Jurkat, Clone E6-1 (cell line): ENCODE measurements at regions not wholly inside any gene's neighbourhood (a gene's known extent, or its start where the extent isn't known, plus 50 kb on each side); places are given as distances from the start of the nearest gene placed in this dataset.

Experiments used
- DNase-seq: peaks from one replicate; pipeline ENCODE4 v3.0.0-alpha.2; 2011; ENCODE audit warnings: low read depth, low spot score
- H3K4me3 ChIP-seq: 2 replicates; pipeline ENCODE4 v1.5.1; 2011; ENCODE audit warnings: mild to moderate bottlenecking, low read length, control low read depth, moderate library complexity

DNA sequence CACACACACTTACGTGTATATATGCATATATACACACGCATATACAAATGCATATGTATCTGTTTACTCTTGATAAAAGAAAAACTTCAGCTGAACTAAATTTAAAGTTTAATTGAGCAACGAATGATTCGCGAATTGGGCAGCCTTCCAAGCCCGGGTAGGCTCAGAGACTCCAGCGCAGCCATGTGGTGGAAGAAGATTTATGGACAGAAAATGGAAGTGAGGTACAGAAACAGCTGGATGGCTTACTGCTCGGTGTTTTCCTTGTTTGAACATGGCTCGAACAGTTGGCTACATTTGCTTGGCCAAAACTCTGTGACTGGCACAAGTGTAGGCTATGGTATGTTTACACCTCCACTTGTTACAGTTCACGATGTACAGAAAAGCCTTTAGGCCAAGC, 239.3 kb upstream of the PRDM9 start:
- H3K4me3 ChIP-seq = no peak overlapping the region
- no peak for DNase-seq

DNA sequence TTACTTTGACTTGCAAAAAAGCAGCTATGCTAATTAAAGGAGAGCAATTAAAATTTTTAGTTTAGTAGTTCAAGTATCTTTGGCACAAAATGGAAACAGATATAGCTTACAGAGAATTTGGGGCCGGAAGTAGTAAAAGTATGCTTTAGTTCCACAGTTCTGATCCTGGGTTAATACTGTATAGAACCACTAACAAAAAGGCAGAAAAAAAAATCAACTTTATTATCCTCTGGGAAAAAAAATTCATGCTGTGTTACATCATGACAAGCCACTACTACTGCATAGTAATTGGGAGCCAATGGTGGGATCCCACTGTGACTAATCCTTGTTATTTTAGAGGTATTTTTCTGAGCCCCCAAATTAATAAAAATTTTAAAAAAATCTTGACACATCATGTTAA, 246.8 kb upstream of the PRDM9 start:
- H3K4me3 ChIP-seq = no peak overlapping the region
- no peak for DNase-seq

DNA sequence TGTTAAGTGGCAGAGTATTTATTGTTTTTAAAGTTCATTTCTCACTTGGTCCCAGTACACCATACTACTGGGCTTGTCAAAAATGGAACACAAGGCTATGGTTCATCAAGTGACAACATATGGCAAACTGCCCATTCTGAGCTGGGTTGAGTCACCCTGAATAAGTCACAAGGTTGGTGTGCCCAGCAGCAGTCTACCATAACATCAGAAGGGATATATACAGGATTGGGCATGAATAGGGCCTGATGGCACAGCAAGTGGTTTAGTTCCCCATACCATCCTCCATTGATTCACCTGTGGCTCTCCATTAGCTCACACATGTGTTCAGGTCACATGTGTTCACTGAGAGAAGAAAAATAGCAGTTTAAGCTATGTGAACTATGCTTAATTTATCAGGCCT, 249.8 kb upstream of the PRDM9 start:
- DNase-seq = no peak

DNA sequence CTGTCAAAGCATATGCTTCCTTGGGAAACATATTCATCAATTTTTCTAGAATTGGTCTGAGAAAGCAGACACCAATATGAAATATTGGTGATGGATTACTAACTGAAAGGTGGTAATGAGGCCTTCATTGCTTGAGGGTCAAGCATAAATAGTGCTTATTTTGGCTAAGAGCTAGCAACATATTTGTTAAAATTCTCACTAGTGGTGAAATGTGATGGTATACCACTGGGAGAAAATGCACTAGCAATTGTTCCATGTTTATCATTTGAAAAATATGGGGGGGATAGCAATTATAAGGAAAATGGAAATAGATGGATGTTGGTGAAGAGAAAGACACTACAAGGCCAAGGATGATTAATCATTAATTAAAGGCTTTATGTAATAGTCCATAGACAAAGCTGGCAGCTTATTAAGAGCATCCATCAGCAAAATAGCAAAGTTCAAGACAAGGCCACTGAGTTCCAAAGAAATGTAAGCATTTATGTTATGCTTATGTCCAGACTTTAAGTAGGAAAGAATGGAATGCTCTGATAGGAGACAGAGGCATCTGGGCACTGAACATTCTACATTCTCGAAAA, 253.7 kb upstream of the PRDM9 start:
- no peak for DNase-seq
- H3K4me3 ChIP-seq = no peak overlapping the region

More for the DNA sequence above, 249.8 kb upstream of the PRDM9 start:
- no peak overlapping the region for H3K4me3 ChIP-seq

DNA sequence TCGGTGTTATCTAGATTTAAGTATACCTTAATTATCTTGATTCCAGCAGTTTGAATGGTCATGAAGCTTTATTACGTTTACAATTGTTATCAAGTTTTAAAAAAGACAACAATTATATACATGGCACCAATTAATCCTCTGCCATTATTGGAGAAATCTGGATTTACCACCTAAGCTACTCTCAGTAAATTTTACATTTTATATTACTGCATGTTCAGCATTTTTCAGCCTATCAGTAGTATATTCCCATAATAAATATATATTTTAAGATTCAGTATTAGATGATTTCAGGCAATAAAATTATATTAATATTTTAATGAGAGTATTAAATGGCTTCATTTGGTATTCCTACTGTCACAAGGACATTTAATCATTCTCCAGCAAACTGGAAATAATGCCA, 264.5 kb upstream of the PRDM9 start:
- no peak for DNase-seq
- H3K4me3 ChIP-seq = no peak overlapping the region

DNA sequence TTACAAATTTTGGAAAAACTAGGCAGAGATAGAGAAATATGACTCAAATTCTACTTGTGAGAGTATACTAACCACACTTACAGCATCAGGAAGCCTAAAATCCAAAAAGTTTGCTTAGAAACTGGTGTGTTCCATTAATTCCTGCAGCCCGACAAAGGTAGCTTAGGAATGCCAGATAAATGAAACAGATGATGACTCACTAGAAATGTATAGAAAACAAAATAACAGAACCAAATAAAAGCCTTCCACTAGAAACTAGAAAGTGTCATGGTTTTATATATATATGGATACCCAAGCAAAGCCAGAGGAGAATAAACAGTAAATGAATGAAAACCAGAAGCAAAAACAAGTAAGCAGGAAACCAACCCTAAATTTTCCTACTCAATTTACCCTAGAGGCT, 272.2 kb upstream of the PRDM9 start:
- no peak for DNase-seq
- no peak overlapping the region for H3K4me3 ChIP-seq

DNA sequence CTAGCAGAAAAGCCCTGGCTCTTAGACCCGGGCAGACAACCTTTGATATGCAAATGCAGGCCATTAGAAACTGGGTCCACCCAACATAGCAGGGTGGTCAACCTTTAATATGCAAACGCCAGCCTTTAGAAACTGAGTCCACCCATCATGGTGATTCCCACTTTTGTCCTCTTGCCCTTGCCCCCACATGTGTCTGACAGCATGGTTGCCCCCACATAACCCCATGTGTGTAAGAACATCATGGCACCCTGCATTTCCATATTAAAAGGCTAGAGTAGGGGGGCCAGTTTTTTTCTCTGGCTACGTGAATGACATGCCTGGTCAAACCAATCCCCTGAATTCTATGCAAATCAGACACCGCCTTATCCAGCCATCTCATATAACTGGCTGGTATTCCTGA, 273.2 kb upstream of the PRDM9 start:
- DNase-seq = no peak
- H3K4me3 ChIP-seq = no peak overlapping the region

DNA sequence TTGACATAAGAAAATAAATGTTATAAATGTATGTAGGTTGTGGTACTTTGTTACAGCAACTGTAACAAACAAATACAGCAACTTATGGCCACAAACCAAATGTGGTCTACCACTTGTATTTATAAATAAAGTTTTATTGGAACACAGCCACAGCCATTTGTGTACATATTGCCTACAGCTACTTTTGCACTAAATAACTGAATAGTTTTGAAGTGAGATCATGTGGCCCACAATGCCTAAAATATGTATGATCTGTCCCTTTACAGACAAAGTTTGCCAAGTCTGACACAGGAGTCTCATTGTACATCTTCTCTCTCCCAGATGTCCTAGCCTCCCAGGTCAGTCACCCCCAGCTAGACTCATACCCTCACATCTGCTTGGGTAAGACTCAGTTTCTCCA, 283.6 kb upstream of the PRDM9 start:
- DNase-seq = no peak
- no peak overlapping the region for H3K4me3 ChIP-seq

DNA sequence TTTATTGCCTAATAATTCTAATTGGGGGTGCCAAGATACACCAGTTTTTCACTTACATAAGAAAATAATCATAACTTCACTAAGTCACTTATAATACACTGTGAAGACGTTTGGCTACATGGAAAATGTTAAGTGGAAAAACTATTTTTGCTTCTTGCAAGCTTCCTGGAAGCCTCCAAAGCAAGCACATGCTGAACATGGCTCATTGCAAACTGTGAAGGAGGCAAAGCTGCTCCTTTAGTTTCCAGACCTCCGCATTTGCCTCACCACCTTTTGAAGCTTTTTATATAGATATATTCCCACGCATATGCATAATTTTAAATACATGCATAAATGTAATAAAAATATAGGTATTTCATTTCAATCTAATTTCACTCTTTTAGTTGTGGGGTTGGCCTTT, 285.6 kb upstream of the PRDM9 start:
- DNase-seq = no peak
- no peak overlapping the region for H3K4me3 ChIP-seq

DNA sequence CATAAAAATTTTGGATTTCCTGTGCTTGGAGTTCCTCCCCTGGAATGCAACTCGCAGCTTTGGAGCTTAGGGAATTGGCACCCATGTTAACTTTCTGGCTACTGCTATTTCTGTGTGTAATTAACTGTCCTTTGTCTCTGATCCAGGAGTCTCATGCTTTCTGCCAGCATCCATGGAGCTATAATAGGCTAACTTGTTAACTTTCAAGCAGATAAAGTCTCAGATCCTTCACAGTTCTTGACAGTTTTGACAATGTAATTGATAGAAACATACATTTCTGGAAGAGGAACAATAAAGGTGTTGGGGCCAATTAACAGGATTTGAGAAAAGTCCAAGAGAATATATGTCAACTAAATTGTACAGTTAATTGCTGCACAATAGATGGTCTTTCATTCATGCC, 290.2 kb upstream of the PRDM9 start:
- DNase-seq = no peak
- no peak overlapping the region for H3K4me3 ChIP-seq

DNA sequence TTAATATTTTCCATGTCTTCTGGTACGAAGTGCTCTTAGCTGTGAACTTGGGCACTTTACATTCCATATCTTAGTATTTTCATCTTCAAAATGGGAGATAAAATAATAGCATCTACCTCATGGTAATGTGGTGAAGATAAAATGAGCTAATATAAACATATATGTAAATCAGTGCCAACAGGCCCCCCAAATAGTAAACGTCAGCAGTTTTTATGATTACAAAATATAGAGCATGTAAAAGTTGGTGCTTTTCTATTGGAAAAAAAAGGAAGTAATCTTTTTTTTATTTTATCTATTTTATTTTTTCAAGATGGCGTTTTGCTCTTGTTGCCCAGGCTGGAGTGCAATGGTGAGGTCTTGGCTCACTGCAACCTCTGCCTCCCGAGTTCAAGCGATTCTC, 291.1 kb upstream of the PRDM9 start:
- H3K4me3 ChIP-seq = no peak overlapping the region
- DNase-seq = no peak

DNA sequence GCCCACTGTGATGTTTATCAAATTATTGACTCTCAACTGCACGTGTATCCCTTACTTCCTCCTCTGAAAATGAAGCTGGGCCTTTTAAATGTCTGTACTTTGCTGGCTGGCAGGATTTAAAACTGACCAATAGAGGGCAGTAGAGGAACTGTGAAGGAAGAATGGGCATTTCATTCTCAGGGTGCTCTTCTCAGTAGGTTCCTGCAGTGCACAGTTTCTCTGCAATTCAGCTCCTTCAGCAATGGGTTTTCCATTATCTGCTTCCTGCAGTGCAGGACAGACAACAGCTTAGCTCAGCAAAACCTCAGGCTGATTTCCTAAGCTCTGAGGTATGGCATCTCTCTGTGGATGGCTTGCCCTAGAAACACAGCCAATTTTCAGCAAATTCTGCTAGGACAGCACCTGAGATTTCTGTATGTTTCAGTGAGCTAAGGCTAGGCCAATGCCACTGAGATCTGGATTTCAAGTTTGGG, 298.4 kb upstream of the PRDM9 start:
- no peak overlapping the region for H3K4me3 ChIP-seq
- peak; percentile 60 for DNase-seq

DNA sequence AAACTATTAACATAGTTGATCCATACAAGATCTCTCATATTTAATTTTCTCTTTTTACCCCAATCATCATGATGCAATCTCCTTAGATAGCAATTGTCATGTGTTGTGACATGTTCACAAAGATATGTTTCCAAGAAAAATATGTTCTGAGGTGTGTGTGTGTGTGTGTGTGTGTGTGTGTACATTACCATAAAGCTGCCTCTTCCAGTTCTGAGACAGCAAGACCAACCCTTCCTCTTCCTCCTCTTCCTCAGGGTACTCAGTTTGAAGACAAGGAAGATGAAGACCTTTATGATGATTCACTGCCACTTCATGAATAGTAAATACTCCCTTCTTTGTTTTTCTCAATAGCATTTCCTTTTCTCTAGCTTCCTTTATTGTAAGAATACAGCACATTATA, 303.3 kb upstream of the PRDM9 start:
- no peak overlapping the region for H3K4me3 ChIP-seq
- DNase-seq = no peak

DNA sequence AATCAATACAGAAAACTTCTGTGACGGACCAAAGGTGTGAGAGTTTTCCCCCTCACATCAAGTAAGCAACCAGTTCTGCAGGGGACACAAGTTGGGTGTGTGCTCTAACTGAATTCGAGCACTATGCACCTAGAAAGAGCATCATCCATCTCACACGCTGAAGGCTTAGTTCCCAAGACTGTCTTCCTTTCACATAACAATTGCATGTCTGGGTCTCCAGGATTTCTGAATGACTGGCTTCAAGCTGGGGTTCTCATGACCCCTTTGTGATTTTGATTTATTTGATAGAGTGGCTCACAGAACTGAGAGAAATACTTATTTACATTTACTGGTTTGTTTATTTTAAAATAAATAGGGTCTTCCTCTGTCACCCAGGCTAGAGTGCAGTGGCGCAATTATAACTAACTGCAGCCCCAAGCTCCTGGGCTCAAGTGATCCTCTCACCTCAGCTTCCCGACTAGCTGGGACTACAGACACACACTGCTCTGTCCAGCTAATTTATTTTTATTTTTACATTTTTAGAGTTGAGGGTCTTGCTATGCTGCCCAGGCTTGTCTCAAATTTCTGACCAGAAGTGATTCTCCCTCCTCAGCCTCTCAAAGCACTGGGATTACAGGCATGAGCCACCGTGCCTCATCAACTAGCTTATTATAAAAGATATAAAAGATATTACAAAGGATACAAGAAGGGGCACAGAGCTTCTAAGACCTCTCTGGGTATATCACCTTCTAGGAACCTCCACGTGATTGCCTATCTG, 316.7 kb upstream of the CDH12 start:
- no peak overlapping the region for H3K4me3 ChIP-seq
- no peak for DNase-seq

DNA sequence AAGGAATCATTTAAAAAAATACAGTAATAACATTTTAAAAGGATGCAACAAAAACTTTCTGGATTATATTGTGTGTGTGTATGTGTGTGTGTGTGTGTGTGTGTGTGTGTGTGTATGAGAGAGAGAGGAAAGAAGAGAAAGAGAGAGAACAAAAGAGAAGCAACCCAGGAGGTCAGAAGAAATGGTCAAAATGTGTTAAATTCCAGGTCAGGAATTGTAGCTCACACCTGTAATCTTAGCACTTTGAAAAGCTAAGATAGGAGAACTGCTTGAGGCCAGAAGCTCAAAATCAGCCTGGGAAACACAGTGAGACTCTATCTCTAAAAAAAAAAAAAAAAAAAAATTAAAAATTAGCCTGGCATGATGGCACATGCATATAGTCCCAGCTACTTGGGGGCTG, 311.8 kb upstream of the CDH12 start:
- no peak overlapping the region for H3K4me3 ChIP-seq
- DNase-seq = no peak

DNA sequence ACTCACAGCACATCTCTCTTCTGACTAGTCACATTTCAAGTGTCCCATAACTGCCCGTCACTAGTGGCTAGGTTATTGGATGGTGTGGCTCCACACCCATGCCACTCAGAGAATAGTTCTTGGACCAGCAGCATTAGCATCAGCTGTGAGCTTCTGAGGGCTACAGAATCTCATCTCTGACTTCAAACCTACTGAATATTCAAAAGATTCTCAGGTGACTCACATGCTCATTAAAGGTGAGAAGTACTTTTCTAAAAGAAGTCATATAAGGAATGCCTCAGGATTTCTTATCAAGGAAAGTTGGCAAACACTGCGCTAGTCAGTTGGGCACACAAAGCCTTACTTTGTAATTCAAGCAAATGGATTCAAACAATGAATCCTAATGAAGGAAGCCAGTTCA, 305.0 kb upstream of the CDH12 start:
- no peak for DNase-seq
- no peak overlapping the region for H3K4me3 ChIP-seq

DNA sequence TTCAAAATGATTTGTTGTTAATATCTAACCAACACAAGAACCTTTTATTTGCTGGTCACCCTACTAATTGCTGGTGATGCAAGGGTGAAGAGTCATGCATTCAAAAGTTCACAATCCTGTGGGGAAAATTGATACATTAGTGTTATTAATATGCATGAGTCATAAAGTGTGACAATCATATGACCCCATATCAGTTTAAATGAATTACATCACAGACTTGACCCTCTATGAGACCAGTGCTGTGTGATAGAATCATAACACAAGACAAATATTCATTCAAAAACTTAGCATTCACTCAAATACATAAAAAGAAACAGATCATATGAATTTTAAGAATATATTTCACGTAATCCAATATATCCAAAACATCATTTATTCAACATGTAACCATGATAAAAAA, 304.6 kb upstream of the CDH12 start:
- no peak overlapping the region for H3K4me3 ChIP-seq
- DNase-seq = no peak

DNA sequence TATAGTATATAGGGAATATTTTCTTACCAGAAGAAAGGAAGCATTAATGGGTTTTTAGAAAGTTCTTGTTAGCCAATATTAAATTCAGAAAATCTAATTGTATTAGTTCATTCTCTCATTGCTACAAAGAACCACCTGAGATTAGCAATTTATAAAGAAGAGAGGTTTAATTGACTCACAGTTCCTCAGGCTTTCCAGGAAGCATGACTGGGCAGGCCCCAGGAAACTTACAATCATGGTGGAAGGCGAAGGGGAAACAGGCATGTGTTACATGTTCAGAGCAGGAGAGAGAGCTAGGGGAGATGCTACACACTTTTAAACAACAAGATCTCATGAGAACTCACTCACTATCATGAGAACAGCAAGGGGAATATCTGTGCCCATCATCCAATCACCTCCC, 304.0 kb upstream of the CDH12 start:
- no peak overlapping the region for H3K4me3 ChIP-seq
- DNase-seq = no peak

DNA sequence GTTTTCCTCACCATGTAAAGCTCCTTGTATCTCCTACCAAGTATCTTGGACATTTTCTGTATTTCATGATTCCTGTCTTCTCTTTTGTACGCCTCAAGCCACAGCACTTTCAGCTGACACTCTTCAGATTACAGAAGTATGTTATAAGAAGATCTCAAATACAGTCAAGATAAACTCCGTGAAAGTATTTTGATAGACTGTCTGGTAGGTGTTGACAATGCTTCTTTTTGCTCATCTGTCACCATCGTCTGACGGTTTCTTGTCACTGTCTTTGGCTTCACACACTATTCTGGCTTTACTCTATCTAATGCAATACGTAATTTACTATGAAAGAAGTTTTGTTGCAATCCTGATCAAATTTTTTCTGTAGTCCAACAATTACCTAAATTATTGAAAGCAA, 294.5 kb upstream of the CDH12 start:
- H3K4me3 ChIP-seq = no peak overlapping the region
- no peak for DNase-seq

DNA sequence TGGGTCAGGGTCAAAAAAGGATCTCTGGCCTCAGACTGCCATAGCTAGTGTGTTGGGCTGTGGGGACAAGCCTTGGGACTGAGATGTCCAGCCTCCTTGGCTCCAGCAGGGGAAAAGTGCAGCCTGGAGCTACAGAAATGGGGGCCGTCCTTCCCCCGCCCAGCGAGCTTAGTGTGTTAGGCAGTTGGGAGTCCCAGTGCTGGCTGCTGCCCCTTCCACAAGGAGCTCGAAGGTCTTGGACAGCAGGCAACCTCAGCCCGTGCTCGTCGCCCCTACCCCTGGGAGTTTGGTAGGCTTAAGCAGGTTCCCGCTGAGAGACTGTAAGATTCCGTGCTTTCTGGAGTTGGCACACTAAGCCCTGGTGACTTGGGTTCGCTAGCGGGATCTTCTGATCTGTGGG, 293.0 kb upstream of the CDH12 start:
- no peak for DNase-seq
- no peak overlapping the region for H3K4me3 ChIP-seq
